Transverse colon (tissue), 4 donors: ENCODE measurements at regions not wholly inside any gene's neighbourhood (a gene's known extent, or its start where the extent isn't known, plus 50 kb on each side); places are given as distances from the start of the nearest gene placed in this dataset.

ENCODE experiments used
- DNase-seq: peaks from one replicate; pipeline ENCODE4 v3.0.0-alpha.2; 2019
- H3K27ac ChIP-seq, 4 donors: fragments of 200-600 bp; sonication (generic); 2 replicates each; pipeline ENCODE4 v1.5.1; 2016 to 2018; ENCODE audit warnings: inconsistent platforms in 4 of 4
- H3K27me3 ChIP-seq: fragments of 200-600 bp; sonication (generic); 2 replicates; pipeline ENCODE4 v1.5.1; 2017; ENCODE audit warnings: inconsistent platforms
- H3K36me3 ChIP-seq, 4 donors: fragments of 200-600 bp; sonication (generic); 2 replicates each; pipeline ENCODE4 v1.5.1; 2017 to 2019; ENCODE audit warnings: inconsistent platforms in 4 of 4
- H3K4me1 ChIP-seq, 4 donors: fragments of 200-600 bp; sonication (generic); 2 replicates each; pipeline ENCODE4 v1.5.1; 2017 to 2020; ENCODE audit warnings: inconsistent platforms in 4 of 4
- H3K4me3 ChIP-seq, 4 donors: fragments of 200-600 bp; sonication (generic); 1 replicate in 1 of 4; 2 replicates in 3 of 4; pipeline versions ENCODE4 v1.5.1 to v1.6.1; 2017 to 2019; ENCODE audit warnings: inconsistent platforms in 4 of 4
- H3K9me3 ChIP-seq, 2 donors: fragments of 200-600 bp; sonication (generic); 2 replicates each; pipeline ENCODE4 v1.5.1; 2017 to 2019; ENCODE audit warnings: inconsistent platforms in 2 of 2
- CTCF ChIP-seq, 5 experiments: fragments of 200-600 bp in 3 of 5; fragments of 450-650 bp in 2 of 5; sonication (generic) in 3 of 5; IDR thresholded peaks; 1 replicate in 2 of 5; 2 replicates in 3 of 5; pipeline ENCODE4 v1.5.1; 2016 to 2017; ENCODE audit warnings: antibody characterized with exemption in 5 of 5, inconsistent platforms in 3 of 5, mild to moderate bottlenecking in 2 of 5, moderate library complexity in 1 of 5
- EP300 ChIP-seq: sonication (generic); formaldehyde crosslinking; IDR thresholded peaks from one replicate; pipeline ENCODE4 v1.6.1; 2017; ENCODE audit warnings: antibody characterized with exemption, low read depth
- POLR2A ChIP-seq: fragments of 450-650 bp; IDR thresholded peaks from one replicate; pipeline ENCODE4 v1.6.1; 2016; ENCODE audit warnings: antibody characterized with exemption, mild to moderate bottlenecking, moderate library complexity
- POLR2AphosphoS5 ChIP-seq, 3 donors: sonication (generic); formaldehyde crosslinking; IDR thresholded peaks; one replicate each; pipeline ENCODE4 v1.6.1; 2016; ENCODE audit warnings: antibody characterized with exemption in 3 of 3
- WGBS, 2 donors: methylation state at CpG; one replicate each; pipeline ENCODE4 v1.1.5; 2018; ENCODE audit warnings: low coverage in 1 of 2; 5-methylcytosine and 5-hydroxymethylcytosine counted together
- in situ Hi-C, 4 donors: fragments of 200-750 bp; cut with MboI; loops; one replicate each; pipeline versions ENCODE4 v1.15.0 to v1.15.1; 2017; ENCODE audit warnings: low sequenced_read_pairs in 3 of 4, low pct_ligation_motif_present in 1 of 4, low pct_unique_long_range_greater_than_20kb in 1 of 4
- intact Hi-C: fragments of 100-400 bp; cut with DNase I; formaldehyde crosslinking; loops from one replicate; pipeline ENCODE4 v1.15.1; 2023; ENCODE audit warnings: low total_unique reads

GRCh38 chr6:132214716-132215115 lies 186.6 kb downstream of the MOXD1 start:
- Histone ChIP-seq H3K27ac (no peak overlapping the region), H3K4me1 (no peaks in the 10 kb centered on the region), H3K27me3 (no peaks in the 10 kb centered on the region), H3K36me3 (no peaks in the 10 kb centered on the region), H3K4me3 (no peak overlapping the region), H3K9me3 (no peaks in the 10 kb centered on the region)
- WGBS, 2 donors, result 57 to 100% methylated on average over 1 to 2 of the region's 2 CpGs
- DNase-seq, result no peak
- in situ Hi-C loops (loop anchor here in 2 of 4 donors (5.0 to 25.0 kb wide), 2 partner anchors 277 to 297 kb away; no protein-coding TSS in a partner anchor), intact Hi-C loops (no loop called here)
- TF ChIP-seq POLR2AphosphoS5 (IDR thresholded peaks at IDR 0.05), result no peak
- TF ChIP-seq POLR2A, result no peak
- no peak for TF ChIP-seq CTCF (IDR thresholded peaks at IDR 0.05)
- no peak for TF ChIP-seq EP300

DNA sequence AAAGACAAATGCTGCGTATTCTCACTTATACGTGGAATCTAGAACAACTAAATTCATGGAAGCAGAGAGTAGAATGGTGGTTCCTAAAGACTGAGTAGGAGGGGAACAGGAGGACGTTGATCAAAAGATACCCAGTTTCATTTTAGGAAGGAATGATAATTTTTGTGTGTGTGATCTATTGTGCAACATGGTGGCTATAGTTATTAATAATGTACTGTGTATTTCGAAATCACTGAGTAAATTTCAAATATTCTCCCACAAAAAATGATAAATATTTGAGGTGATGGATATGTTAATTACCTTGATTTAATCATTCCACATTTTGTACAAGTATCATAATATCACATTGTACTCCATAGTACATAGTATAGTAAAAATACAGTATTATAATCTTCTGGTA lies 187.5 kb downstream of the MOXD1 start:
- H3K4me3 ChIP-seq, result no peak overlapping the region
- no peak overlapping the region for H3K27ac ChIP-seq
- no peak for DNase-seq
- no peaks in the 10 kb centered on the region for H3K36me3 ChIP-seq
- H3K27me3 ChIP-seq, result no peaks in the 10 kb centered on the region
- in situ Hi-C loops (loop anchor here in 2 of 4 donors (5.0 to 25.0 kb wide), 2 partner anchors 276 to 296 kb away; no protein-coding TSS in a partner anchor), intact Hi-C loops (no loop called here)
- TF ChIP-seq CTCF (IDR thresholded peaks at IDR 0.05) (no peak), EP300 (no peak), POLR2AphosphoS5 (IDR thresholded peaks at IDR 0.05) (no peak), POLR2A (no peak)
- 54 to 73% methylated on average over 4 of the region's 4 CpGs for WGBS, 2 donors
- H3K4me1 ChIP-seq, result no peaks in the 10 kb centered on the region
- no peaks in the 10 kb centered on the region for H3K9me3 ChIP-seq

GRCh38 chr6:132213191-132213590 lies 188.1 kb downstream of the MOXD1 start:
- in situ Hi-C loops (loop anchor here in 2 of 4 donors (5.0 to 25.0 kb wide), 2 partner anchors 276 to 296 kb away; no protein-coding TSS in a partner anchor), intact Hi-C loops (no loop called here)
- 56 to 67% methylated on average over 4 of the region's 4 CpGs for whole genome bisulfite sequencing, 2 donors
- Histone ChIP-seq H3K36me3 (no peaks in the 10 kb centered on the region), H3K4me3 (no peak overlapping the region), H3K27ac (no peak overlapping the region), H3K27me3 (no peaks in the 10 kb centered on the region), H3K4me1 (no peaks in the 10 kb centered on the region), H3K9me3 (no peaks in the 10 kb centered on the region)
- TF ChIP-seq POLR2AphosphoS5 (IDR thresholded peaks at IDR 0.05) (no peak), POLR2A (no peak), CTCF (IDR thresholded peaks at IDR 0.05) (no peak), EP300 (no peak)
- no peak for DNase-seq

GRCh38 chr6:132210886-132211563 lies 190.2 kb downstream of the MOXD1 start:
- in situ Hi-C loops (loop anchor here in 2 of 4 donors (5.0 to 25.0 kb wide), 2 partner anchors 274 to 294 kb away; no protein-coding TSS in a partner anchor), intact Hi-C loops (no loop called here)
- no peak for TF ChIP-seq POLR2AphosphoS5 (IDR thresholded peaks at IDR 0.05)
- TF ChIP-seq EP300, result no peak
- no peak for TF ChIP-seq CTCF (IDR thresholded peaks at IDR 0.05)
- H3K4me3 ChIP-seq, result no peak overlapping the region
- H3K27ac ChIP-seq, result no peak overlapping the region
- WGBS, 2 donors, result 35 to 87% methylated on average over 2 to 3 of the region's 3 CpGs
- DNase-seq, result no peak
- no peaks in the 10 kb centered on the region for H3K4me1 ChIP-seq
- no peaks in the 10 kb centered on the region for H3K27me3 ChIP-seq
- no peaks in the 10 kb centered on the region for H3K36me3 ChIP-seq
- no peaks in the 10 kb centered on the region for H3K9me3 ChIP-seq
